Dermis microvascular lymphatic vessel endothelial cell (primary cell): ENCODE measurements at regions not wholly inside any gene's neighbourhood (a gene's known extent, or its start where the extent isn't known, plus 50 kb on each side); places are given as distances from the start of the nearest gene placed in this dataset.

Source experiments
- DNase-seq, 2 donors: peaks; one replicate each; pipeline versions ENCODE4 v3.0.0 to v3.0.0-alpha.2; 2010; ENCODE audit warnings: low read depth in 2 of 2

DNA sequence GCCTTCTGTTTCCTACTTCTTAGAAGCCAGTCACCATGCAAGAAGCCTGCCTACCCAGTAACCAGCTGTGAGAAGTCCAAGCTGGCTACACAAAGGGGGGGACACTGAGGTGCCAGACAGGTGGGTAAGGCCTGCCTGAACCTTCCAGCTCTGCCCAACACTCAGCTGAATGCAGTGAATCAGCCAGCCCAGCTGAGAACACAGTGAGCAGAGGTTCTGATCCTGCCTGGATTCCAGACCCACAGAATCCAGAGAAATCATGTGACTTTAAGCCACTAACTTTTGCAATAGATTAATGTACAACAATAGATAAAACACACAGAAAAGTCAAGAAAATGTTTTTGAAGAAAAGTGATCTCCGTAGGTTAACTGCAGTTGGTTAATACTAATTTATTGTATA lies 151.7 kb downstream of the EFNB2 start:
- no peak for DNase-seq

- DNase-seq: no peak
Observed at GRCh38 chr13:106382534-106382933, 152.9 kb downstream of the EFNB2 start.

DNA sequence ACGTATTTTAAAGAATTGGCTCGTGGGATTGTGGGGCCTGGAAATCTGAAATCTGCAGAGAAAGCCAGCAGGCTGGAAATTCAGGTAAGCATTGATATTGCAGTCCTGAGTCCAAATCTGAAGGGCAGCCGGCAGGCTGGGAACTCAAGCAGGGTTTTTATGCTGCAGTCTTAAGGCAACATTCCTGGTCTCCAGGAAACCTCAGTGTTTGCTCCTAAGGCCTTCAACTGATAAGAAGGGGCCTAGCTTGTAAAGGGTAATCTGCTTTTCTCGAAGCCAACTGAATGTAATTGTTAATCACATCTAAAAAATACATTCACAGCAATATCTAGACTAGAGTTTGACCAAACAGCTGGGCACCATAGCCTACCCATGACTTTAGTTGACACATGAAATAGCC lies 154.4 kb downstream of the EFNB2 start:
- DNase-seq: no peak

GRCh38 chr13:106377931-106378662 lies 157.4 kb downstream of the EFNB2 start:
- DNase-seq: peak in 1 of 2 donors; percentile 26

DNA sequence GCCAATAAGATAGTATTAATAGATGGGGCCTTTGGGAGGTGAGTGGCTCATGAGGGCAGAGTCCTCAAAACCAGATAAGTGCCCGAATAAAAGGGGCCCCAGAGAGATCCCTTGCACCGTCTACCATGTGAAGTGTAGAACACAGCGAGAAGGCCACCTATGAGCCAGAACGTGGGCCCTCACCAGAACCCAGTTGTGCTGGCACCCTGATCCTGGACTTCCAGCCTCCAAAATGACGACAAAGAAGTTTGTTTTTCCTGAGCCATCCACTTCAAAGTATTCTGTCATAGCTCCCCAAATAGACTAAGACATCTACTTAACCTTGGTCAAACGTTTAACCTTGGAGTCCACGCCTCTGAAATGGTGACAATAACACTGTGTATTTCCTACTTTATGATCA lies 158.1 kb downstream of the EFNB2 start:
- no peak for DNase-seq

DNA sequence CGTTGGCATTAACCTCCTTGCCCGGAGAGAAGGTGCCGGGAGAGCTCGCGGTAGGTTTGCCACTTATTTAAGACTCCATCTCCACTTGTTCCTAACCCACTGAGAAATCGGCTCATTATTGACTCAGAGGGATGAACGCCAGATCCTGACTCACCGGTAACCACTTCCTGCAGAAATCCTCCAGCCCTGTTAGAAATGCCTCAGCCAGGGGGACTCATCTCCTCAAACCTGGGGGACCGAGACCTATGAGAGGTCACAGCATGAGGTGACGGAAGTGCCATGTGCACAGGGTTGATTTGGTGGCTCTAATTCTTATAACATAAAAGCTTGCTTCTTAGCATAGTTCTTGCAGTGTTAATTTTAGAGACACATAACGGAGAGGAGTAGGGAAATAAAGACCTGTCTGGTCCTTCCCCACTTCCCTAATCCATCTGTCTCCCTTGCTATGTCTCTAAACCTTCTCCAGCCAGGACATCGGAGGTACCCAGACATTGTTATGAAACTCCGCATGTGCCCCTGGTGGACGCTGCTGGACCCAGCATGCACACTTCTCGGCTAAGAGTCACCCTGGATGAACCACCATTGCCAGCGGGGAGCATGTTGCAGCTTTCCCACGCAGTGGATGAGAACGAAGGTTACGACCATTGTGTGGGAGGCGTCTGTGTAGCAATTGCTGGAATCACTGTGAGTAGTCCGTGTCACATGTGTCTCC lies 158.9 kb downstream of the EFNB2 start:
- DNase-seq: peak; percentile 36 to 95

- no peak for DNase-seq
Observed at GRCh38 chr13:106375085-106375484, 160.4 kb downstream of the EFNB2 start.

- DNase-seq: no peak
Observed at GRCh38 chr13:106374631-106375030, 160.8 kb downstream of the EFNB2 start.

DNA sequence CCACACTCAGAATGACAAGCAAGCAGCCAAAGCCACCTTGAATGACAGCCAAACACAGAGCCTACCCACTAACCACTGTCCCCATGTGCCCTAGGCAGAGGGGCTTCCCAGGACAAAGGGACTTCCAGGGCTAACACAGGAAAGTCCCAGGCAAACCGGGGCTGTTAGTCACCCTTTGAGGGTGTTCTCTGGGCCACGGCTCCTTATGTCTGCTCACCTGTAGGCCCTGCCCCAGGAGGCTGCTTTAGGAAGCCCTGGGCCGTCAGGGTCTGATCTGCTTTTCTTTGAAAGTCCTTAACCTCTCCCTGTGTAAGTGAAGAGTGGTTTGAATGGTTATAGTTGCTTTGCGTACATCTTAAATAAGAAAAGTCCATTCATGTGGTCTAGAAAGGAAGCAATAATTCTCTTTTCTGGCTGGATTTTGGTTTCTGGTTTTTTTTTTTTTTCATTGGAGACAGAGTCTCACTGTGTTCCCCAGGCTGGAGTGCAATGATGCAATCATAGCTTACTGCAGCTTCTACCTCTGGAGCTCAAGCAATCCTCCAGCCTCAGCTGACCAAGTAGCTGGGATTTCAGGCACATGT lies 161.4 kb downstream of the EFNB2 start:
- peak; percentile 30 to 72 for DNase-seq

- peak; percentile 26 to 88 for DNase-seq
Observed at GRCh38 chr13:106373304-106373988, 162.0 kb downstream of the EFNB2 start.

DNA sequence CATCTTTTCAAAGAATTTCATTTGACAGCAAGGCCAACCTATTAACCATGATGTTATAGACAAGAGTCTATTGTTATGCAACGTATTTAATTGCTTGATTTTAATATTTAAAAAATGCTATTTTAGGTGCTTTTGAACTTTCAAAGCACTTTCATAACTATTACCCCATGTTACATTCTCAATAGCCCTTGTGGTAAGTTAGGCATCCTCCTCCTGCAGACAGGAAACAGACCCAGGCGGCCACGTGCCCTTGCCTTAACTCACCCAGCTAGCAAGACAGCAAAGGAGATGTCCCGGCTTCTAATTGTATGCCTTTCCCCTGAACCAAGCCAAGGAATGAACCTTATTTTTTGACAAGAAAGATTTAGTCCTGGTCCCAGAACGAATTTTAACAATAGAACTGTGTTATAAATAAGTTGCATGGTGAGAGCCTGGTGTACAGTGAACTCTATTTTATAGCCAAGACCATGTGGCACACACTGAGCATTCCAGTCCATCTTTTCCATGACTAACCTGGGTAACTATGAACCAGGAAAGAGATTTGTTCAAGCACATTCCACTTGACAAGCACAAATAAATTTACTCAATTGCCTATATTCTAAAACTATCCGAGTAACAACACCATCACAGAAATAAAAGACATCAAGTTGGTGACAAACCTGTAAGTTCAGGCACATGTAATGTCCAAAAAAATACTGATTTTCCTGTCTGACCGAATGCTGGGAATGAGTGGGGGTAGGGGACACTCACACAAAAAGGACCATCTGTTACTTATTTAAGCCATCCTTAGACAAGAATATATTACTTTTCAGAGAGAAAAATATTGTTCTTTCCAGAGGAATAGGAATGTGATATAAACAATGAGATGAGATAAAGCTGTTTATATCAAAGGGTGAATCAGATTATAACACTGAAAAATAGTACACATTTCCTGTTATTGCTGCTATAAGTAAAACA lies 163.0 kb downstream of the EFNB2 start:
- peak; percentile 77 to 93 for DNase-seq

DNA sequence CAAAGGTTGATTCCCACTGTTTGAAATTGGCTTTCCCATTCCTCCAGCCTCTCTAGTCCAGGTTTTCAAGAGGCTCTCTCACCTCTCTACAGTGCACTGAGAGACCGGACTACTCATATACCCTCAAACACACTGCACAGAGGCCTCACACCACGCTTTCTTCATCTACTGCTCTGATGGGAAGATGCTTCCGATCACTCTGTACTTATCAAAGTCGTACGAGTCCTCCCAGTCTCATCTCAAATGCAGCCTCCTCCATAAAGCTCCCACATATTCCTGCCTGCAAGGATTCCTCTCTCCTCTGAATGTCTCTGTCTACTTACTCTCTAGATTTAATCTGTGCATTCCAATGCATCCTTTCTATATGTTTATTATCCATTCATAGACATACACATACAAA lies 164.4 kb downstream of the EFNB2 start:
- DNase-seq: no peak

DNA sequence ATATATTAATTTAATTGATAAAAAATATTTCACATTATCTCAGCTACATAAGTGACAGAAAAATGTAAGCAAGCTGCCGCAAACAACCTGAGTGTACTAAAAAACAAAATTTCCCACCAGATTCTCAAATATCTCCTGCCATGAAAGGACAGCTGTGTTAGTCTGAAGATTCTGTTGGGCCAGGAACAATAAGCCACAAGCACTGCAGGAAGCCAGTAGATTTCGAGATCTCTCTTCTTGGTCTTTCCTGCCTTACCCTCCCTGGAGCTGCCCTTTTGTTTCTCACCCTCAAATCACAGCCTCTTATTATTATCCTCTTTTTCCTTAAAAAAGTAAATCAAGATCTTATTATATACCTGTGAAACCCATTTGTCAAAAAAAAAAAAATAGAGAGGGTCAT lies 165.6 kb downstream of the EFNB2 start:
- no peak for DNase-seq

DNA sequence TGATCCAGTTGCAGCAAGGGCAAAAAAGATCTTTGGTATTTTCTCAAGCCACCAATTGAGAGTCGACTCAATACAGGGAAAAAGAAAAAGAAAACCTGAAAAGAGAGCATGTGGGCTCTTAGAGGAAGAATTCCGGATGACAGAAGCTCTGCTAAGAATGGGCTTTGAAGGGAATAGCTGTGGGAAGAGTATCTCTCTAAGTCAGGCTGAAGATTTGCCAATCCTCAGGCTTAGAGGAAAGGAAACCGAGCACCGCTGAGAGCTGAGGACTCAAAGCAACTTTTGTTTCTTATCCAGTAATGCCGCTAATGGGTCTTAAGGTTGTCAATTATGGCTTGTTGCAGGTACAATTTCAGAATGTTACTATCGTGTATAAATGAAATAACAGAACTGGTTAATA lies 166.4 kb downstream of the EFNB2 start:
- DNase-seq: no peak

DNA sequence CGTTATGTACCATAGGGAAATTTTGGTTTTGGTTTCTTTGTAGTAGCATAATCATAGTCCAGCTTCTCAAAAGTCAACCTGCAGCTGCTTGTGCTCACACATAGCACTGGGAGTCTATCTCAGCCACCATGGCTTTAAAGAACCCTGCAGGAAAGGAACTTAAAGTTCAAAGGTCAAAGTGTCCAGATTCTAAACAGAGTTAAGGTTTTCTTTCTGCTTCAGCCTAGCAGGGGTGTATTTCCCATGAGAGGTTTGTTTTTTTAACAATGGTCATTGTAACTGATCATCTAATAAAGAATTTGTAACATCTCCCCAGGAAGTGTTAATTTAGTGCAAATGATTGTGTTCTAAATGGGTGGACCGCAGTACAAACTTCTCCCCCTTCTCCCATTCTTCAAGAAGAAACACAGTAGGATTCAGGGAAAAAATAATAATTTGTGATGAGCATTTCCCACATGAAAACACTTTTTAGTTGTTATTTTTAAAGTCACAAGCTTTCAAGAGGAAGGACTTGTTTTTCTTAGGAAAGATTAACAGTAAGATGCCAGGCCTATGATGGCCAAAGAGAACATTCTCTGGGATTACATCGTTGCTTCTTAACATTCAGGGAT lies 168.0 kb downstream of the EFNB2 start:
- DNase-seq: peak in 1 of 2 donors; percentile 82

DNA sequence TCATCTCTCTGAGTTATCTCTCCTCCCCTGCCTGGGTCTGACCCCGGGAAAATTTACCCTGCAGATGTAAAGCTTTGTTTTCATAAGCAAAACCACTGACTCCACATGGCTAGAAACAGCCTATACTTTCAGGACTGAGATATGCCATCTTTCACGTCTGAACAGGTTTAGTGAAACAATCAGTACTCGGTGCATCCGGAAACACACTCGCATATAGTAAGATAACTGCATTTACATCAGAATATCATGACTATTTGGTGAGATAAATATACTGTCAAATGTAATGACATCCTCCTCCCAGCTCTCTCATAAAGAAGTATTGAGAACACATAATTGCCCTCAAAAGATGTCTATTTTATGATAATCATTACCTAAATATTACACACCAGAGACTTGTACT lies 172.8 kb downstream of the EFNB2 start:
- DNase-seq: no peak

DNA sequence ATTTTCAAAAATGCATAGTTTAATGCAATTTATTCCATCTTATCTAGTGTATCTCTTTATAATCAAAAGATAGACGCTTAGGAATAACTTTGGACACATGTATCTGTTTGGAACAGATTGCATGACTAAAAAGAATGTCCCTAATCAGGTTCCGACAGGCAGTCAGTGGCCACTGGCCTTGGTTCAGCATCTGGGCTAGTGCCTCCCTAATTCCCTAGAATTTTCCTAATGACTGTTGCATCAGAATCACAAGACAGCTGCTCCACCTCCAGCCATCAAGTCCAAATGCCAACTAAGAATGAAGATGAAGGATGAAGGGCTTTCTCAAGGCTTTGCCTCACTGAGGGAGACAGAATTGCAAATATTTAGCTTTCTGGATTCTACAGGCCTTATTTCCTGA lies 173.8 kb downstream of the EFNB2 start:
- DNase-seq: no peak

- DNase-seq: peak in 1 of 2 donors; percentile 74
Observed at GRCh38 chr13:106357198-106357597, 178.3 kb downstream of the EFNB2 start.

DNA sequence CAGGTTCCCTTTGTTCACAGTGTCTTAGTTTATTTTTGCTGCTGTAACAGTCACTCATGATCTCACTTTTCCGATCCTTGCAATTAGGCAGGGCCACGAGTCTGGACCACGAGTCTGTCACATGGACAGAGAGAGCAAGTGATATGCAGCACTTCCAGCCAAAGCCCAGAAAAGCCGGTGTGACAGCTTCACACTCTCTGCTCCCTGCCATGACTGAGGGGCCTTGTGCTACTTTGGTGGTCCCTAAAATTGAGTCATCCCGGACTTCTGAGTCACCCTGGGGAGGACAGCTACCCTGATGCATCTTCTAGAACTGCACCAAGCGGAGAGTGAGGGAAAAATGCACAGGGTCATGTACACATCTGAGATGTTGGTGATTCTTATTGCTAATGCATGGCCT lies 179.6 kb downstream of the EFNB2 start:
- no peak for DNase-seq

- no peak for DNase-seq
Observed at GRCh38 chr13:106354961-106355360, 180.5 kb downstream of the EFNB2 start.

- no peak for DNase-seq
Observed at GRCh38 chr13:106352850-106353249, 182.6 kb downstream of the EFNB2 start.
